Fibroblast of lung (primary cell): ENCODE measurements at regions not wholly inside any gene's neighbourhood (a gene's known extent, or its start where the extent isn't known, plus 50 kb on each side); places are given as distances from the start of the nearest gene placed in this dataset.

Experiments
- EZH2 ChIP-seq: IDR thresholded peaks from 2 replicates; pipeline ENCODE4 v1.5.1; 2012; ENCODE audit warnings: low read length, control low read depth, mild to moderate bottlenecking; ENCODE audit errors: missing control alignments
- TF ChIP-seq, protein P1 (sequence below), 2 donors: IDR thresholded peaks in 1 of 2; conservative IDR thresholded peaks in 1 of 2; 1 replicate in 1 of 2; 2 replicates in 1 of 2; pipeline ENCODE4 v1.5.1; 2011 to 2012; ENCODE audit warnings: low read length in 2 of 2, control low read depth in 1 of 2, inconsistent platforms in 1 of 2, low read depth in 1 of 2, mild to moderate bottlenecking in 1 of 2

- TF ChIP-seq, protein P1, sequence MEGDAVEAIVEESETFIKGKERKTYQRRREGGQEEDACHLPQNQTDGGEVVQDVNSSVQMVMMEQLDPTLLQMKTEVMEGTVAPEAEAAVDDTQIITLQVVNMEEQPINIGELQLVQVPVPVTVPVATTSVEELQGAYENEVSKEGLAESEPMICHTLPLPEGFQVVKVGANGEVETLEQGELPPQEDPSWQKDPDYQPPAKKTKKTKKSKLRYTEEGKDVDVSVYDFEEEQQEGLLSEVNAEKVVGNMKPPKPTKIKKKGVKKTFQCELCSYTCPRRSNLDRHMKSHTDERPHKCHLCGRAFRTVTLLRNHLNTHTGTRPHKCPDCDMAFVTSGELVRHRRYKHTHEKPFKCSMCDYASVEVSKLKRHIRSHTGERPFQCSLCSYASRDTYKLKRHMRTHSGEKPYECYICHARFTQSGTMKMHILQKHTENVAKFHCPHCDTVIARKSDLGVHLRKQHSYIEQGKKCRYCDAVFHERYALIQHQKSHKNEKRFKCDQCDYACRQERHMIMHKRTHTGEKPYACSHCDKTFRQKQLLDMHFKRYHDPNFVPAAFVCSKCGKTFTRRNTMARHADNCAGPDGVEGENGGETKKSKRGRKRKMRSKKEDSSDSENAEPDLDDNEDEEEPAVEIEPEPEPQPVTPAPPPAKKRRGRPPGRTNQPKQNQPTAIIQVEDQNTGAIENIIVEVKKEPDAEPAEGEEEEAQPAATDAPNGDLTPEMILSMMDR (conservative IDR thresholded peaks at IDR 0.05 in 1 of 2, IDR thresholded peaks at IDR 0.05 in 1 of 2; ENCODE audit: low read depth in 1 of 2, low read length in 2 of 2) = no peak
- TF ChIP-seq EZH2 = no peak
Measured at GRCh38 chrY:7659047-7659446, 747.5 kb upstream of the AMELY start.
